Left hindlimb (tissue), 1 donor: ENCODE measurements at regions not wholly inside any gene's neighbourhood (a gene's known extent, or its start where the extent isn't known, plus 50 kb on each side); places are given as distances from the start of the nearest gene placed in this dataset.
"Not testable (repeated sequence)": the region's sequence is repeated elsewhere in the genome, so short reads cannot be mapped to it uniquely, and the experiment has no call there.

Experiments
- DNase-seq: peaks from one replicate; pipeline ENCODE4 v3.0.0-alpha.2; 2018

GRCh38 chr4:89491761-89492160 lies 184.2 kb upstream of the GPRIN3 start:
- DNase-seq: no peak

- DNase-seq: not testable (repeated sequence)
These were observed 182.4 kb upstream of the GPRIN3 start for GRCh38 chr4:89489921-89490431.

- DNase-seq: no peak
These were observed 181.8 kb upstream of the GPRIN3 start for GRCh38 chr4:89489338-89489771.

GRCh38 chr4:89488736-89489135 lies 181.1 kb upstream of the GPRIN3 start:
- DNase-seq: no peak

GRCh38 chr4:89486673-89487072 lies 179.1 kb upstream of the GPRIN3 start:
- DNase-seq: no peak

- DNase-seq: no peak
These were observed 178.4 kb upstream of the GPRIN3 start for GRCh38 chr4:89486042-89486441.

- DNase-seq: no peak
These were observed 176.2 kb upstream of the GPRIN3 start for GRCh38 chr4:89483833-89484232.

- no peak for DNase-seq
These were observed 175.5 kb upstream of the GPRIN3 start for GRCh38 chr4:89482926-89483595.

- no peak for DNase-seq
These were observed 174.7 kb upstream of the GPRIN3 start for GRCh38 chr4:89482251-89482650.

GRCh38 chr4:89469930-89470375 lies 162.4 kb upstream of the GPRIN3 start:
- no peak for DNase-seq

- no peak for DNase-seq
These were observed 161.9 kb upstream of the GPRIN3 start for GRCh38 chr4:89469516-89469915.

- no peak for DNase-seq
These were observed 161.0 kb upstream of the GPRIN3 start for GRCh38 chr4:89468602-89469001.

GRCh38 chr4:89463341-89463740 lies 155.7 kb upstream of the GPRIN3 start:
- DNase-seq: no peak

GRCh38 chr4:89447543-89447942 lies 139.9 kb upstream of the GPRIN3 start:
- no peak for DNase-seq

GRCh38 chr4:89446193-89446592 lies 138.6 kb upstream of the GPRIN3 start:
- no peak for DNase-seq

- no peak for DNase-seq
These were observed 131.9 kb upstream of the GPRIN3 start for GRCh38 chr4:89439533-89439932.

GRCh38 chr4:89438102-89438831 lies 130.7 kb upstream of the GPRIN3 start:
- DNase-seq: no peak

GRCh38 chr4:89434364-89434988 lies 126.9 kb upstream of the GPRIN3 start:
- no peak for DNase-seq

- no peak for DNase-seq
These were observed 120.2 kb upstream of the GPRIN3 start for GRCh38 chr4:89427782-89428181.

- DNase-seq: no peak
These were observed 117.4 kb upstream of the GPRIN3 start for GRCh38 chr4:89425023-89425422.

GRCh38 chr4:89422441-89422990 lies 114.9 kb upstream of the GPRIN3 start:
- DNase-seq: no peak

- no peak for DNase-seq
These were observed 112.9 kb upstream of the GPRIN3 start for GRCh38 chr4:89420507-89420906.

GRCh38 chr4:89419111-89419695 lies 111.6 kb upstream of the GPRIN3 start:
- DNase-seq: no peak
